Lower lobe of right lung (tissue), 2 donors: ENCODE measurements at regions not wholly inside any gene's neighbourhood (a gene's known extent, or its start where the extent isn't known, plus 50 kb on each side); places are given as distances from the start of the nearest gene placed in this dataset.
"Not testable (repeated sequence)": the region's sequence is repeated elsewhere in the genome, so short reads cannot be mapped to it uniquely, and the experiment has no call there.

Experiments
- ATAC-seq, 2 donors: fragments of 200-7000 bp; cut with Tn5 transposase; one replicate each; pipeline ENCODE4 v1.9.1; 2020 to 2022; ENCODE audit warnings: mild to moderate bottlenecking in 2 of 2, moderate library complexity in 2 of 2
- DNase-seq: peaks from one replicate; pipeline ENCODE4 v3.0.0-alpha.2; 2020
- H3K27ac ChIP-seq: fragments of 200-600 bp; one replicate; pipeline ENCODE4 v1.8.0; 2022
- H3K27me3 ChIP-seq: fragments of 200-600 bp; one replicate; pipeline ENCODE4 v1.8.0; 2022; ENCODE audit warnings: low read depth
- H3K36me3 ChIP-seq: fragments of 200-600 bp; one replicate; pipeline ENCODE4 v1.8.0; 2022; ENCODE audit warnings: mild to moderate bottlenecking
- H3K4me1 ChIP-seq: fragments of 200-600 bp; one replicate; pipeline ENCODE4 v1.8.0; 2022
- H3K4me3 ChIP-seq: fragments of 200-600 bp; one replicate; pipeline ENCODE4 v1.8.0; 2022; ENCODE audit warnings: mild to moderate bottlenecking
- H3K9me3 ChIP-seq: fragments of 200-600 bp; one replicate; pipeline ENCODE4 v1.8.0; 2022
- CTCF ChIP-seq: fragments of 200-600 bp; IDR thresholded peaks from one replicate; pipeline ENCODE4 v1.8.0; 2022; ENCODE audit warnings: antibody characterized with exemption, mild to moderate bottlenecking
- intact Hi-C: fragments of 100-400 bp; cut with DNase I; formaldehyde crosslinking; loops from one replicate; pipeline ENCODE4 v1.11.0; 2022
- donor health status: DM: no; HTN: yes; CAD: no; lungs with severe emphysema.

GRCh38 chr7:93697901-93698300 is 123.4 kb upstream of the CALCR start:
- intact Hi-C loops = no loop called here
- no peak for TF ChIP-seq CTCF
- no peak for ATAC-seq

GRCh38 chr7:93693796-93694195 is 119.3 kb upstream of the CALCR start:
- ATAC-seq (no peak), DNase-seq (no peak)
- Histone ChIP-seq H3K27me3 (no peaks in the 10 kb centered on the region), H3K27ac (no peak overlapping the region), H3K4me1 (no peaks in the 10 kb centered on the region), H3K9me3 (no peaks in the 10 kb centered on the region), H3K36me3 (no peaks in the 10 kb centered on the region), H3K4me3 (no peak overlapping the region)
- no peak for TF ChIP-seq CTCF
- intact Hi-C loops = no loop called here

More at GRCh38 chr7:93697901-93698300, 123.4 kb upstream of the CALCR start:
- Histone ChIP-seq H3K36me3 (no peaks in the 10 kb centered on the region), H3K4me3 (no peak overlapping the region), H3K4me1 (no peaks in the 10 kb centered on the region), H3K27ac (no peak overlapping the region), H3K27me3 (no peaks in the 10 kb centered on the region), H3K9me3 (no peaks in the 10 kb centered on the region)
- DNase-seq = no peak

- intact Hi-C loops = no loop called here
- DNase-seq (no peak), ATAC-seq (no peak)
- no peak overlapping the region for H3K27ac ChIP-seq
- no peaks in the 10 kb centered on the region for H3K36me3 ChIP-seq
- no peaks in the 10 kb centered on the region for H3K9me3 ChIP-seq
- no peak overlapping the region for H3K4me3 ChIP-seq
- no peaks in the 10 kb centered on the region for H3K27me3 ChIP-seq
- no peaks in the 10 kb centered on the region for H3K4me1 ChIP-seq
- TF ChIP-seq CTCF = no peak
Observed at GRCh38 chr7:93690021-93690420, 115.5 kb upstream of the CALCR start.

- intact Hi-C loops = no loop called here
- Histone ChIP-seq H3K36me3 (no peaks in the 10 kb centered on the region), H3K4me3 (no peak overlapping the region), H3K27ac (no peak overlapping the region), H3K27me3 (no peaks in the 10 kb centered on the region), H3K9me3 (no peaks in the 10 kb centered on the region), H3K4me1 (no peaks in the 10 kb centered on the region)
- no peak for ATAC-seq
- no peak for DNase-seq
- no peak for TF ChIP-seq CTCF
Observed at GRCh38 chr7:93678185-93678584, 103.7 kb upstream of the CALCR start.

GRCh38 chr7:93663561-93664299 is 89.2 kb upstream of the CALCR start:
- DNase-seq (no peak), ATAC-seq (no peak)
- no peaks in the 10 kb centered on the region for H3K4me1 ChIP-seq
- no peak overlapping the region for H3K27ac ChIP-seq
- H3K4me3 ChIP-seq = no peak overlapping the region
- no peaks in the 10 kb centered on the region for H3K9me3 ChIP-seq
- TF ChIP-seq CTCF = no peak
- H3K27me3 ChIP-seq = no peaks in the 10 kb centered on the region
- no peaks in the 10 kb centered on the region for H3K36me3 ChIP-seq
- intact Hi-C loops = no loop called here

GRCh38 chr7:93658163-93658562 is 83.6 kb upstream of the CALCR start:
- H3K27me3 ChIP-seq, ATAC-seq, intact Hi-C loops, H3K36me3 ChIP-seq, H3K4me1 ChIP-seq, H3K4me3 ChIP-seq, H3K27ac ChIP-seq, DNase-seq, H3K9me3 ChIP-seq: not testable (repeated sequence)
